ENCODE measurements at regions not wholly inside any gene's neighbourhood (a gene's known extent, or its start where the extent isn't known, plus 50 kb on each side); places are given as distances from the start of the nearest gene placed in this dataset.

- Histone ChIP-seq H3K4me1 (ENCODE audit: insufficient read depth) (no peaks in the 10 kb centered on the region), H4K20me1 (ENCODE audit: insufficient read depth, poor library complexity, severe bottlenecking) (no peaks in the 10 kb centered on the region), H3K36me3 (replicated peaks; ENCODE audit: insufficient read depth, low read depth) (no peaks in the 10 kb centered on the region), H3K27ac (no peak overlapping the region), H2AFZ (no peak overlapping the region), H3K9me3 (ENCODE audit: low read depth) (no peaks in the 10 kb centered on the region), H3K4me2 (no peak overlapping the region), H3K9me2 (replicated peaks; ENCODE audit: insufficient read depth) (no peaks in the 10 kb centered on the region), H3K27me3 (no peaks in the 10 kb centered on the region), H3K79me2 (no peaks in the 10 kb centered on the region), H3K4me3 (no peak overlapping the region)
- no peak for TF ChIP-seq EZH2phosphoT487 (IDR thresholded peaks at IDR 0.05; ENCODE audit: low read depth, severe bottlenecking, unreplicated experiment)
- TF ChIP-seq EZH2 (IDR thresholded peaks at IDR 0.05; ENCODE audit: borderline replicate concordance), result no peak
- TF ChIP-seq CTCF (IDR thresholded peaks at IDR 0.05; ENCODE audit: poor library complexity), result no peak
- no peak for DNase-seq (ENCODE audit: low spot score)
- WGBS (ENCODE audit: low lambda C conversion rate, missing lambda C conversion rate), result 92% methylated on average over 4 of the region's 4 CpGs
Measured at GRCh38 chr1:222252788-222253187, 295.1 kb downstream of the HHIPL2 start.

- TF ChIP-seq CTCF (IDR thresholded peaks at IDR 0.05; ENCODE audit: poor library complexity) (no peak), EZH2phosphoT487 (IDR thresholded peaks at IDR 0.05; ENCODE audit: low read depth, severe bottlenecking, unreplicated experiment) (no peak), EZH2 (IDR thresholded peaks at IDR 0.05; ENCODE audit: borderline replicate concordance) (no peak)
- Histone ChIP-seq H4K20me1 (ENCODE audit: insufficient read depth, poor library complexity, severe bottlenecking) (no peaks in the 10 kb centered on the region), H3K36me3 (replicated peaks; ENCODE audit: insufficient read depth, low read depth) (no peaks in the 10 kb centered on the region), H3K27ac (no peak overlapping the region), H3K4me2 (no peak overlapping the region), H3K4me1 (ENCODE audit: insufficient read depth) (no peaks in the 10 kb centered on the region), H3K4me3 (no peak overlapping the region), H3K9me3 (ENCODE audit: low read depth) (no peaks in the 10 kb centered on the region), H3K27me3 (no peaks in the 10 kb centered on the region), H3K9me2 (replicated peaks; ENCODE audit: insufficient read depth) (no peaks in the 10 kb centered on the region), H3K79me2 (no peaks in the 10 kb centered on the region), H2AFZ (no peak overlapping the region)
- no peak for DNase-seq (ENCODE audit: low spot score)
- WGBS (ENCODE audit: low lambda C conversion rate, missing lambda C conversion rate), result 96% methylated on average over 2 of the region's 2 CpGs
Measured at GRCh38 chr1:222251847-222252246, 296.1 kb downstream of the HHIPL2 start.

- Histone ChIP-seq H3K4me2 (no peak overlapping the region), H3K36me3 (replicated peaks; ENCODE audit: insufficient read depth, low read depth) (no peaks in the 10 kb centered on the region), H3K79me2 (no peaks in the 10 kb centered on the region), H2AFZ (no peak overlapping the region), H3K27ac (no peak overlapping the region), H3K9me2 (replicated peaks; ENCODE audit: insufficient read depth) (no peaks in the 10 kb centered on the region), H4K20me1 (ENCODE audit: insufficient read depth, poor library complexity, severe bottlenecking) (no peaks in the 10 kb centered on the region), H3K9me3 (ENCODE audit: low read depth) (no peaks in the 10 kb centered on the region), H3K27me3 (no peaks in the 10 kb centered on the region), H3K4me3 (no peak overlapping the region), H3K4me1 (ENCODE audit: insufficient read depth) (no peaks in the 10 kb centered on the region)
- TF ChIP-seq EZH2phosphoT487 (IDR thresholded peaks at IDR 0.05; ENCODE audit: low read depth, severe bottlenecking, unreplicated experiment) (no peak), CTCF (IDR thresholded peaks at IDR 0.05; ENCODE audit: poor library complexity) (no peak), EZH2 (IDR thresholded peaks at IDR 0.05; ENCODE audit: borderline replicate concordance) (no peak)
- no peak for DNase-seq (ENCODE audit: low spot score)
Measured at GRCh38 chr1:222250376-222250775, 297.5 kb downstream of the HHIPL2 start.

GRCh38 chr1:222247811-222248310 lies 300.0 kb downstream of the HHIPL2 start:
- Histone ChIP-seq H3K27me3 (no peaks in the 10 kb centered on the region), H4K20me1 (ENCODE audit: insufficient read depth, poor library complexity, severe bottlenecking) (no peaks in the 10 kb centered on the region), H3K36me3 (replicated peaks; ENCODE audit: insufficient read depth, low read depth) (no peaks in the 10 kb centered on the region), H3K9me3 (ENCODE audit: low read depth) (no peaks in the 10 kb centered on the region), H3K4me3 (no peak overlapping the region), H3K9me2 (replicated peaks; ENCODE audit: insufficient read depth) (no peaks in the 10 kb centered on the region), H3K4me1 (ENCODE audit: insufficient read depth) (no peaks in the 10 kb centered on the region), H3K79me2 (no peaks in the 10 kb centered on the region), H2AFZ (no peak overlapping the region), H3K27ac (no peak overlapping the region), H3K4me2 (no peak overlapping the region)
- 84% methylated on average over 3 of the region's 3 CpGs for WGBS (ENCODE audit: low lambda C conversion rate, missing lambda C conversion rate)
- TF ChIP-seq CTCF (IDR thresholded peaks at IDR 0.05; ENCODE audit: poor library complexity), result no peak
- TF ChIP-seq EZH2phosphoT487 (IDR thresholded peaks at IDR 0.05; ENCODE audit: low read depth, severe bottlenecking, unreplicated experiment), result no peak
- no peak for DNase-seq (ENCODE audit: low spot score)

All from hepatocyte (in vitro differentiated cells).